Transverse colon (tissue), 4 donors: ENCODE measurements at regions not wholly inside any gene's neighbourhood (a gene's known extent, or its start where the extent isn't known, plus 50 kb on each side); places are given as distances from the start of the nearest gene placed in this dataset.

Experiments
- CTCF ChIP-seq, 5 experiments: fragments of 200-600 bp in 3 of 5; fragments of 450-650 bp in 2 of 5; sonication (generic) in 3 of 5; IDR thresholded peaks; 1 replicate in 2 of 5; 2 replicates in 3 of 5; pipeline ENCODE4 v1.5.1; 2016 to 2017; ENCODE audit warnings: antibody characterized with exemption in 5 of 5, inconsistent platforms in 3 of 5, mild to moderate bottlenecking in 2 of 5, moderate library complexity in 1 of 5
- POLR2A ChIP-seq: fragments of 450-650 bp; IDR thresholded peaks from one replicate; pipeline ENCODE4 v1.6.1; 2016; ENCODE audit warnings: antibody characterized with exemption, mild to moderate bottlenecking, moderate library complexity
- POLR2AphosphoS5 ChIP-seq, 3 donors: sonication (generic); formaldehyde crosslinking; IDR thresholded peaks; one replicate each; pipeline ENCODE4 v1.6.1; 2016; ENCODE audit warnings: antibody characterized with exemption in 3 of 3

GRCh38 chr14:87491816-87492215 is 501.2 kb downstream of the GALC start:
- no peak for TF ChIP-seq POLR2A
- no peak for TF ChIP-seq POLR2AphosphoS5 (IDR thresholded peaks at IDR 0.05)
- no peak for TF ChIP-seq CTCF (IDR thresholded peaks at IDR 0.05)
